ENCODE measurements at regions not wholly inside any gene's neighbourhood (a gene's known extent, or its start where the extent isn't known, plus 50 kb on each side); places are given as distances from the start of the nearest gene placed in this dataset.

- no peak overlapping the region for H2BK20ac ChIP-seq (ENCODE audit: low read depth, low read length)
- CTCF ChIA-PET, result interaction anchor here (1.3 to 1.7 kb wide), 2 partner anchors 248 to 272 kb away, joined by 3 to 11 read pairs; no protein-coding TSS in a partner anchor
- H2AK5ac ChIP-seq (ENCODE audit: low read depth, low read length), result peak overlapping the region; percentile 23; the same call in 1 of the 2 replicates
- H3K4me3 ChIP-seq (ENCODE audit: insufficient read depth, low read depth, low read length), result peak overlapping the region; percentile 81
- no peaks in the 10 kb centered on the region for H3K9me1 ChIP-seq (ENCODE audit: insufficient read depth, low read length)
- in situ Hi-C loops (cut with MboI; ENCODE audit: low sequenced_read_pairs), result loop anchor here (5.0 kb wide), 1 partner anchor 274 kb away; no protein-coding TSS in a partner anchor
- intact Hi-C loops (cut with micrococcal nuclease), result loop anchor here (5.0 kb wide), 2 partner anchors 134 to 196 kb away; partner anchors contain the start of gene CENPU
- peak overlapping the region; percentile 95 for H3K9ac ChIP-seq (ENCODE audit: low read depth, low read length)
- H3K36me3 ChIP-seq (ENCODE audit: control insufficient read depth, insufficient read depth, low read length), result no peaks in the 10 kb centered on the region
- peak overlapping the region; percentile 84 for H4K91ac ChIP-seq (ENCODE audit: insufficient read depth, low read depth, low read length)
- H2AFZ ChIP-seq (replicated peaks; ENCODE audit: low read length, poor library complexity), result peak overlapping the region; percentile 6
- H3K4me1 ChIP-seq (ENCODE audit: control insufficient read depth, insufficient read depth, low read length), result no peaks in the 10 kb centered on the region
- peak overlapping the region; percentile 11; the same call in 1 of the 2 replicates for H3K18ac ChIP-seq (ENCODE audit: low read depth, low read length)
- H3K4me2 ChIP-seq (ENCODE audit: low read depth, low read length), result peak overlapping the region; percentile 77
- peak overlapping the region; percentile 85 for H3K56ac ChIP-seq (ENCODE audit: extremely low read depth, insufficient read depth, low read length)
- TF ChIP-seq RAD21 (IDR thresholded peaks at IDR 0.05; ENCODE audit: low read length), result no peak
- no peak for TF ChIP-seq MXI1 (IDR thresholded peaks at IDR 0.05; ENCODE audit: borderline replicate concordance, low read depth, low read length)
- TF ChIP-seq CTCF (conservative IDR thresholded peaks at IDR 0.05; ENCODE audit: low read depth, low read length), result no peak
- no peak for TF ChIP-seq MAFK (IDR thresholded peaks at IDR 0.05; ENCODE audit: low read depth, low read length)
- TF ChIP-seq, protein P1, sequence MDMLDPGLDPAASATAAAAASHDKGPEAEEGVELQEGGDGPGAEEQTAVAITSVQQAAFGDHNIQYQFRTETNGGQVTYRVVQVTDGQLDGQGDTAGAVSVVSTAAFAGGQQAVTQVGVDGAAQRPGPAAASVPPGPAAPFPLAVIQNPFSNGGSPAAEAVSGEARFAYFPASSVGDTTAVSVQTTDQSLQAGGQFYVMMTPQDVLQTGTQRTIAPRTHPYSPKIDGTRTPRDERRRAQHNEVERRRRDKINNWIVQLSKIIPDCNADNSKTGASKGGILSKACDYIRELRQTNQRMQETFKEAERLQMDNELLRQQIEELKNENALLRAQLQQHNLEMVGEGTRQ (IDR thresholded peaks at IDR 0.05; ENCODE audit: low read depth, low read length), result no peak
- no peak for TF ChIP-seq FOS (IDR thresholded peaks at IDR 0.05; ENCODE audit: low read depth, low read length)
- TF ChIP-seq SMC3 (IDR thresholded peaks at IDR 0.05; ENCODE audit: low read depth, low read length), result no peak
- TF ChIP-seq CEBPB (IDR thresholded peaks at IDR 0.05; ENCODE audit: low read depth, low read length), result no peak
- TF ChIP-seq RCOR1 (IDR thresholded peaks at IDR 0.05; ENCODE audit: insufficient replicate concordance, low read length), result no peak
- H2BK5ac ChIP-seq (ENCODE audit: low read depth, low read length, poor library complexity, severe bottlenecking), result peak overlapping the region; percentile 85
- H3K9me3 ChIP-seq (ENCODE audit: control insufficient read depth, insufficient read depth, low read length), result no peaks in the 10 kb centered on the region
- no peaks in the 10 kb centered on the region for H4K20me1 ChIP-seq (ENCODE audit: insufficient read depth, low read length)
- dilution Hi-C loops (cut with HindIII; ENCODE audit: low sequenced_read_pairs, unreplicated experiment), result no loop called here
- H4K8ac ChIP-seq (ENCODE audit: low read depth in 2 of 2, low read length in 2 of 2), result peak overlapping the region; percentile 89 to 96; a peak in 3 of 4 replicates
- WGBS, 2 experiments (ENCODE audit: extremely low coverage in 2 of 2, insufficient read length in 1 of 2), result 75% methylated on average over 4 of the region's 10 CpGs; no CpG with 5 or more reads in 1 of the 2 experiments
- no TSS peak for BruUV-seq (replicated peaks)
- peak overlapping the region; percentile 90 for H3K14ac ChIP-seq (replicated peaks; ENCODE audit: low read depth, low read length)
- H2BK120ac ChIP-seq (ENCODE audit: low read depth, low read length), result 0 out of 2 replicates have a peak overlapping the region, but pooled peaks have one; percentile 7
- peak overlapping the region; percentile 18; the same call in 1 of the 2 replicates for H3K23ac ChIP-seq (ENCODE audit: low read depth, low read length)
- peak overlapping the region; percentile 19; the same call in 1 of the 3 replicates for H2BK15ac ChIP-seq (ENCODE audit: low read depth, low read length)
- H3K27ac ChIP-seq (ENCODE audit: insufficient read depth, low read length), result no peak overlapping the region; the same call in 1 of the 2 replicates
- no peak for DNase-seq
- ATAC-seq (ENCODE audit: low read depth), result no peak
- H2AK9ac ChIP-seq (replicated peaks; ENCODE audit: low read depth, low read length, poor library complexity), result peak overlapping the region; percentile 89
- H3K79me1 ChIP-seq (ENCODE audit: low read depth in 1 of 2, low read length in 2 of 2), result peaks cover 8 to 19% of the 10 kb centered on the region in 2 experiments
- peak overlapping the region; percentile 92; the same call in 1 of the 2 replicates for H3K4ac ChIP-seq (ENCODE audit: low read depth, low read length)
- no peaks in the 10 kb centered on the region for H3K27me3 ChIP-seq (ENCODE audit: control insufficient read depth, insufficient read depth, low read length)
- POLR2A ChIA-PET (ENCODE audit: unreplicated experiment), result no interaction called here
- peak overlapping the region; percentile 24; the same call in 1 of the 2 replicates for H4K5ac ChIP-seq (ENCODE audit: low read depth, low read length)
These were observed 61.9 kb upstream of the IRF2 start for GRCh38 chr4:184536065-184536880.
